ENCODE measurements at regions not wholly inside any gene's neighbourhood (a gene's known extent, or its start where the extent isn't known, plus 50 kb on each side); places are given as distances from the start of the nearest gene placed in this dataset.
"Not testable (repeated sequence)": the region's sequence is repeated elsewhere in the genome, so short reads cannot be mapped to it uniquely, and the experiment has no call there.

- H3K27me3 ChIP-seq (ENCODE audit: low read depth); H3K9me3 ChIP-seq (replicated peaks); H3K4me3 ChIP-seq; intact Hi-C loops (cut with micrococcal nuclease); H3K4me1 ChIP-seq; H3K36me3 ChIP-seq; H3K27ac ChIP-seq (replicated peaks); DNase-seq: not testable (repeated sequence)
Measured at GRCh38 chr2:87621139-87621538, 126.7 kb upstream of the PLGLB2 start.

GRCh38 chr2:87622720-87623119 is 125.2 kb upstream of the PLGLB2 start:
- H3K4me1 ChIP-seq; H3K27ac ChIP-seq (replicated peaks); H3K36me3 ChIP-seq; H3K9me3 ChIP-seq (replicated peaks); H3K4me3 ChIP-seq; H3K27me3 ChIP-seq (ENCODE audit: low read depth); intact Hi-C loops (cut with micrococcal nuclease); DNase-seq: not testable (repeated sequence)

GRCh38 chr2:87629491-87630458 is 118.1 kb upstream of the PLGLB2 start:
- H3K36me3 ChIP-seq; H3K27ac ChIP-seq (replicated peaks); intact Hi-C loops (cut with micrococcal nuclease); H3K9me3 ChIP-seq (replicated peaks); H3K4me3 ChIP-seq; H3K27me3 ChIP-seq (ENCODE audit: low read depth); H3K4me1 ChIP-seq; DNase-seq: not testable (repeated sequence)

- H3K27ac ChIP-seq (replicated peaks); H3K4me3 ChIP-seq; H3K9me3 ChIP-seq (replicated peaks); intact Hi-C loops (cut with micrococcal nuclease); H3K27me3 ChIP-seq (ENCODE audit: low read depth); DNase-seq; H3K36me3 ChIP-seq; H3K4me1 ChIP-seq: not testable (repeated sequence)
Measured at GRCh38 chr2:87630892-87631291, 117.0 kb upstream of the PLGLB2 start.

GRCh38 chr2:87631402-87631801 is 116.5 kb upstream of the PLGLB2 start:
- H3K36me3 ChIP-seq; DNase-seq; intact Hi-C loops (cut with micrococcal nuclease); H3K27ac ChIP-seq (replicated peaks); H3K4me1 ChIP-seq; H3K9me3 ChIP-seq (replicated peaks); H3K4me3 ChIP-seq; H3K27me3 ChIP-seq (ENCODE audit: low read depth): not testable (repeated sequence)

GRCh38 chr2:87633287-87633963 is 114.5 kb upstream of the PLGLB2 start:
- H3K9me3 ChIP-seq (replicated peaks); H3K4me3 ChIP-seq; intact Hi-C loops (cut with micrococcal nuclease); DNase-seq; H3K4me1 ChIP-seq; H3K27ac ChIP-seq (replicated peaks); H3K27me3 ChIP-seq (ENCODE audit: low read depth); H3K36me3 ChIP-seq: not testable (repeated sequence)

- H3K36me3 ChIP-seq; H3K27me3 ChIP-seq (ENCODE audit: low read depth); H3K4me1 ChIP-seq; H3K9me3 ChIP-seq (replicated peaks); intact Hi-C loops (cut with micrococcal nuclease); H3K27ac ChIP-seq (replicated peaks); DNase-seq; H3K4me3 ChIP-seq: not testable (repeated sequence)
Measured at GRCh38 chr2:87634106-87634505, 113.8 kb upstream of the PLGLB2 start.

GRCh38 chr2:87634971-87635650 is 112.8 kb upstream of the PLGLB2 start:
- H3K4me1 ChIP-seq; H3K9me3 ChIP-seq (replicated peaks); H3K4me3 ChIP-seq; H3K27ac ChIP-seq (replicated peaks); intact Hi-C loops (cut with micrococcal nuclease); DNase-seq; H3K36me3 ChIP-seq; H3K27me3 ChIP-seq (ENCODE audit: low read depth): not testable (repeated sequence)

- intact Hi-C loops (cut with micrococcal nuclease); H3K4me1 ChIP-seq; H3K27ac ChIP-seq (replicated peaks); H3K27me3 ChIP-seq (ENCODE audit: low read depth); H3K36me3 ChIP-seq; H3K9me3 ChIP-seq (replicated peaks); H3K4me3 ChIP-seq; DNase-seq: not testable (repeated sequence)
Measured at GRCh38 chr2:87636246-87636645, 111.6 kb upstream of the PLGLB2 start.

- H3K27me3 ChIP-seq (ENCODE audit: low read depth); H3K4me1 ChIP-seq; H3K4me3 ChIP-seq; intact Hi-C loops (cut with micrococcal nuclease); H3K27ac ChIP-seq (replicated peaks); DNase-seq; H3K9me3 ChIP-seq (replicated peaks); H3K36me3 ChIP-seq: not testable (repeated sequence)
Measured at GRCh38 chr2:87636735-87637134, 111.2 kb upstream of the PLGLB2 start.

GRCh38 chr2:87637249-87637990 is 110.5 kb upstream of the PLGLB2 start:
- H3K27ac ChIP-seq (replicated peaks); H3K4me1 ChIP-seq; H3K36me3 ChIP-seq; H3K9me3 ChIP-seq (replicated peaks); H3K27me3 ChIP-seq (ENCODE audit: low read depth); H3K4me3 ChIP-seq; intact Hi-C loops (cut with micrococcal nuclease): not testable (repeated sequence)
- peak; percentile 51 for DNase-seq

GRCh38 chr2:87638114-87638807 is 109.6 kb upstream of the PLGLB2 start:
- not testable (repeated sequence) for H3K27me3 ChIP-seq (ENCODE audit: low read depth); H3K27ac ChIP-seq (replicated peaks)

GRCh38 chr2:87638872-87639271 is 109.0 kb upstream of the PLGLB2 start:
- H3K27ac ChIP-seq (replicated peaks); H3K9me3 ChIP-seq (replicated peaks); intact Hi-C loops (cut with micrococcal nuclease); DNase-seq; H3K4me1 ChIP-seq; H3K36me3 ChIP-seq; H3K4me3 ChIP-seq; H3K27me3 ChIP-seq (ENCODE audit: low read depth): not testable (repeated sequence)

More at GRCh38 chr2:87638114-87638807, 109.6 kb upstream of the PLGLB2 start:
- H3K4me1 ChIP-seq; H3K4me3 ChIP-seq; DNase-seq; H3K9me3 ChIP-seq (replicated peaks); intact Hi-C loops (cut with micrococcal nuclease); H3K36me3 ChIP-seq: not testable (repeated sequence)

Measured in left ventricle myocardium inferior (tissue), 1 donor.